ENCODE measurements at regions not wholly inside any gene's neighbourhood (a gene's known extent, or its start where the extent isn't known, plus 50 kb on each side); places are given as distances from the start of the nearest gene placed in this dataset.

DNA sequence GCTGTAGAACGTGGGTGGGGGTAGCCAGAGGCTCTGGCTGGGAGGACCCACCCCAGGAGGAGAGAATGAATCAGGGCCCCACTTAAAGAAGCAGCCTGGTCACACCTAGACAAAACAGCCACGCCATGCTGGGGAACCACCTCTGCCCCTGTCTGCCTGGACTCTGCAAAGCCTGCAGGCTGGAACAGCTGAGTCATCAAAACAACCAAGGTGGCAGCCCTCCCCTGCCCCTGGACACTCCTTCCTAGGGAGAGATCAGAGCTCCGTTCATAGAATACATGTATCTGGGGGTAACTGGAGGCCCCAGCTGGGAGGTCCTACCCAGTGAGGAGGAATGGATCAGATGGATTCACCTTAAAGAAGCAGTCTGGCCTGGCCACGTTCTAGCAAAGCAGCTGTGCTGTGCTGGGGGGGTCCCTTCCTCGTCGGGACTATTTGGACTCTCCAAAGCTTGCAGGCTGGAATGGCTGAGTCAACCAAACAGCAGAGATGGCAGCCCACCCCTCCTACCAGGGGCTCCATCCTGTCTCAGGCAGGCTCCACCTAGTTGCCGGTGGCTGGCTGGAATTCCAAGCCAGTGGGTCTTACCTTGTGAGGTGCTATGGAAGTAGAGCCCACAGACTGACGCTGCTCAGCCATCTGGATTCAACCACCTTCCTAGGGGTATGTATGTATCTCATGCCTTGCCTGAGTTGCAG lies 50.5 kb upstream of the NT5C1B start:
- DNase-seq, result no peak

Data from T-helper 9 cell (primary cell).